ENCODE measurements at regions not wholly inside any gene's neighbourhood (a gene's known extent, or its start where the extent isn't known, plus 50 kb on each side); places are given as distances from the start of the nearest gene placed in this dataset.

GRCh38 chr1:8197493-8198282, 120.2 kb upstream of the SLC45A1 start (continued):
- TF ChIP-seq TFDP1 (CRISPR knock-in tag; IDR thresholded peaks at IDR 0.05; ENCODE audit: borderline replicate concordance) (peak; percentile 71; the same call in 1 of the 2 replicates), AHDC1 (CRISPR knock-in tag; IDR thresholded peaks at IDR 0.05; ENCODE audit: borderline replicate concordance) (0 out of 2 replicates have a peak, but pooled peaks have one; percentile 41), HMGXB3 (CRISPR knock-in tag; IDR thresholded peaks at IDR 0.05; ENCODE audit: borderline replicate concordance) (peak; percentile 64; the same call in 1 of the 2 replicates), SP5 (CRISPR knock-in tag; IDR thresholded peaks at IDR 0.05; ENCODE audit: borderline replicate concordance, low read depth) (peak; percentile 96), ZHX1 (CRISPR knock-in tag; IDR thresholded peaks at IDR 0.05; ENCODE audit: low read depth) (0 out of 2 replicates have a peak, but pooled peaks have one; percentile 49), ZNF629 (CRISPR knock-in tag; conservative IDR thresholded peaks at IDR 0.05) (peak; percentile 4; the same call in 1 of the 2 replicates), ZBTB34 (CRISPR knock-in tag; IDR thresholded peaks at IDR 0.05) (peak; percentile 55; the same call in 1 of the 2 replicates), NFE2 (CRISPR knock-in tag; IDR thresholded peaks at IDR 0.05) (peak; percentile 89), ZNF782 (CRISPR knock-in tag; IDR thresholded peaks at IDR 0.05; ENCODE audit: borderline replicate concordance) (no peak), NR2F1 (CRISPR knock-in tag; IDR thresholded peaks at IDR 0.05) (peak in 1 of 2 experiments; percentile 53; a peak in 1 of 4 replicates)
